GM19452 (cell line): ENCODE measurements at regions not wholly inside any gene's neighbourhood (a gene's known extent, or its start where the extent isn't known, plus 50 kb on each side); places are given as distances from the start of the nearest gene placed in this dataset.
"Not testable (repeated sequence)": the region's sequence is repeated elsewhere in the genome, so short reads cannot be mapped to it uniquely, and the experiment has no call there.

Source experiments
- ATAC-seq: cut with Tn5 transposase; IDR thresholded peaks from one replicate; pipeline ENCODE4 v1.9.1; 2021; ENCODE audit not compliant: unreplicated experiment

- ATAC-seq = no peak
Measured at GRCh38 chr7:148507787-148508186, 82.8 kb upstream of the C7orf33 start.

GRCh38 chr7:148514236-148514635 is 76.3 kb upstream of the C7orf33 start:
- no peak for ATAC-seq

GRCh38 chr7:148515237-148515636 is 75.3 kb upstream of the C7orf33 start:
- no peak for ATAC-seq

- ATAC-seq = no peak
Measured at GRCh38 chr7:148515728-148516695, 74.6 kb upstream of the C7orf33 start.

GRCh38 chr7:148519386-148519785 is 71.2 kb upstream of the C7orf33 start:
- ATAC-seq = not testable (repeated sequence)

- no peak for ATAC-seq
Measured at GRCh38 chr7:148521271-148521670, 69.3 kb upstream of the C7orf33 start.

- ATAC-seq = no peak
Measured at GRCh38 chr7:148523550-148523949, 67.0 kb upstream of the C7orf33 start.

- no peak for ATAC-seq
Measured at GRCh38 chr7:148524479-148525224, 65.9 kb upstream of the C7orf33 start.

- peak; percentile 100 for ATAC-seq
Measured at GRCh38 chr7:148527717-148528168, 62.8 kb upstream of the C7orf33 start.

- ATAC-seq = no peak
Measured at GRCh38 chr7:148535217-148535616, 55.3 kb upstream of the C7orf33 start.

- ATAC-seq = no peak
Measured at GRCh38 chr7:148537435-148537834, 53.1 kb upstream of the C7orf33 start.

GRCh38 chr7:148540041-148540738 is 50.4 kb upstream of the C7orf33 start:
- ATAC-seq = no peak
